ENCODE measurements at regions not wholly inside any gene's neighbourhood (a gene's known extent, or its start where the extent isn't known, plus 50 kb on each side); places are given as distances from the start of the nearest gene placed in this dataset.

DNA sequence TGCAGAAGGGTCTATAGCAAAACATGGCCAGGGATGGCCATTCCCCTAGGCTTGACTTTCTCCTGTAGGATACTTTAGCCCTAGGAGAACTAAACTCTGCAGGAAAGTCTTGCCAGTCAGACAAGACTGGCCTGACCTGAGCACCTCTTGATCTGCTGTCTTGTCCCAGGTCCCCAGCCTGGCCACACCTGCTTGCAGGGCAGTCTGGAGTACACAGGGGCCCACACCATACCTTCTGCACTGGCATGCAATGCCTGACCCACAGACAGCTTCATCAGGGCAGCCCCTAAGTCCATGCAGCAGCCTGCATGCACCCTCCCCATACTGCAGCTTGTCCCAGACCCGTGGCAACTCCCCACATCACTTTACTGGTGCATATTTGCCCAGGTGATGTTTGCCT lies 204.6 kb downstream of the LRRC3B start:
- Histone ChIP-seq H3K36me3 (replicated peaks in 1 of 2; ENCODE audit: control insufficient read depth in 1 of 2, insufficient read depth in 2 of 2, low read length in 1 of 2) (no peaks in the 10 kb centered on the region), H3K4me3 (ENCODE audit: low read depth in 2 of 2, low read length in 1 of 2) (no peak overlapping the region), H3K9me3 (0 out of 2 replicates have a peak, but pooled peaks cover 7% of the 10 kb centered on the region), H3F3A (replicated peaks; ENCODE audit: insufficient read depth) (no peaks in the 10 kb centered on the region), H3K9ac (no peak overlapping the region), H3K79me2 (ENCODE audit: insufficient read depth) (no peaks in the 10 kb centered on the region), H3K27ac (ENCODE audit: low read depth in 2 of 2, low read length in 1 of 2) (no peak overlapping the region), H3K4me2 (no peak overlapping the region), H3K27me3 (ENCODE audit: insufficient read depth) (no peaks in the 10 kb centered on the region), H4K20me1 (ENCODE audit: insufficient read depth) (no peaks in the 10 kb centered on the region), H2AFZ (ENCODE audit: low read depth) (no peak overlapping the region), H3K9me2 (no peaks in the 10 kb centered on the region), H3K4me1 (ENCODE audit: control insufficient read depth in 1 of 2, insufficient read depth in 2 of 2, low read depth in 1 of 2, low read length in 1 of 2) (no peaks in the 10 kb centered on the region)
- no peak for DNase-seq
- TF ChIP-seq SMC3 (IDR thresholded peaks at IDR 0.05; ENCODE audit: low read depth, low read length) (no peak), TCF12 (IDR thresholded peaks at IDR 0.05) (no peak), FOSL2 (IDR thresholded peaks at IDR 0.05; ENCODE audit: borderline replicate concordance, low read depth) (no peak), YY1 (IDR thresholded peaks at IDR 0.05; ENCODE audit: low read depth) (no peak)
- CTCF ChIA-PET = no interaction called here
- POLR2A ChIA-PET = no interaction called here
- 0% methylated on average over 1 of the region's 1 CpG for WGBS (ENCODE audit: low lambda C conversion rate)

DNA sequence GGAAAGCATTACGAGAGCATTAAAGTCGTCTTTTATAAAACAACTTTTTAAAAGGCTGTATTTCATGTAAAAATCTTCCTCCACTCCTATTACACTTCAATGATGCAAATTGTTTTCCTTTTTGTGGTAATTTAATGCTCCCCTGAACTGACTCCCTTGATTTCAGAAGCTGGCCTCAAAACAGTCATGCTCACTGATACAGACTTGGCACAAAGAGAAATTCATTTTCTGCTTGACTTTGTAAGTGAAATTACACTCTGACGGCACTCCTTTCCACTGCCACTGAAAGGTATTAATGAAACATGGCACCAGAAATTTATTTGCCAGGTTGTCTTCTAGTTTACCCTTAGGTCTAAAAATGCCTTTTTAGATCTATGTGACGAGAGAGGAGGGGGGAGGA lies 215.5 kb downstream of the LRRC3B start:
- no peaks in the 10 kb centered on the region for H3K27me3 ChIP-seq (ENCODE audit: insufficient read depth)
- WGBS (ENCODE audit: low lambda C conversion rate) = 30% methylated on average over 4 of the region's 4 CpGs
- H3K79me2 ChIP-seq (ENCODE audit: insufficient read depth) = no peaks in the 10 kb centered on the region
- ChIA-PET POLR2A (no interaction called here), CTCF (no interaction called here)
- H3K36me3 ChIP-seq (replicated peaks in 1 of 2; ENCODE audit: control insufficient read depth in 1 of 2, insufficient read depth in 2 of 2, low read length in 1 of 2) = no peaks in the 10 kb centered on the region
- H3K27ac ChIP-seq (ENCODE audit: low read depth in 2 of 2, low read length in 1 of 2) = no peak overlapping the region
- H2AFZ ChIP-seq (ENCODE audit: low read depth) = no peak overlapping the region
- H3K9me2 ChIP-seq = no peaks in the 10 kb centered on the region
- H3K4me3 ChIP-seq (ENCODE audit: low read depth in 2 of 2, low read length in 1 of 2) = no peak overlapping the region
- H4K20me1 ChIP-seq (ENCODE audit: insufficient read depth) = no peaks in the 10 kb centered on the region
- no peak overlapping the region for H3K4me2 ChIP-seq
- DNase-seq = no peak
- no peak overlapping the region for H3K9ac ChIP-seq
- H3K9me3 ChIP-seq = no peaks in the 10 kb centered on the region
- H3K4me1 ChIP-seq (ENCODE audit: control insufficient read depth in 1 of 2, insufficient read depth in 2 of 2, low read depth in 1 of 2, low read length in 1 of 2) = no peaks in the 10 kb centered on the region
- no peaks in the 10 kb centered on the region for H3F3A ChIP-seq (replicated peaks; ENCODE audit: insufficient read depth)
- TF ChIP-seq CHD2 (IDR thresholded peaks at IDR 0.05; ENCODE audit: low read length, partially characterized antibody) = no peak
- no peak for TF ChIP-seq FOXJ3 (CRISPR knock-in tag; IDR thresholded peaks at IDR 0.05)
- no peak for TF ChIP-seq USF1 (IDR thresholded peaks at IDR 0.05; ENCODE audit: borderline replicate concordance, low read depth)
- TF ChIP-seq IRF3 (IDR thresholded peaks at IDR 0.05; ENCODE audit: low read depth, low read length) = no peak
- TF ChIP-seq JUND (IDR thresholded peaks at IDR 0.05) = no peak
- TF ChIP-seq PBX3 (IDR thresholded peaks at IDR 0.05) = no peak
- no peak for TF ChIP-seq ELF1 (IDR thresholded peaks at IDR 0.05)
- no peak for TF ChIP-seq USF2 (IDR thresholded peaks at IDR 0.05; ENCODE audit: borderline replicate concordance, low read depth, low read length)
- no peak for TF ChIP-seq MXI1 (IDR thresholded peaks at IDR 0.05; ENCODE audit: low read depth, low read length)
- TF ChIP-seq RCOR1 (IDR thresholded peaks at IDR 0.05; ENCODE audit: low read length) = no peak
- TF ChIP-seq NRF1 (IDR thresholded peaks at IDR 0.05; ENCODE audit: low read depth, low read length) = no peak
- no peak for TF ChIP-seq GATA2 (CRISPR knock-in tag; IDR thresholded peaks at IDR 0.05)
- TF ChIP-seq CTCF (IDR thresholded peaks at IDR 0.05) = no peak
- TF ChIP-seq TAF1 (IDR thresholded peaks at IDR 0.05; ENCODE audit: borderline replicate concordance, low read depth, low read length) = no peak
- TF ChIP-seq, protein P1, sequence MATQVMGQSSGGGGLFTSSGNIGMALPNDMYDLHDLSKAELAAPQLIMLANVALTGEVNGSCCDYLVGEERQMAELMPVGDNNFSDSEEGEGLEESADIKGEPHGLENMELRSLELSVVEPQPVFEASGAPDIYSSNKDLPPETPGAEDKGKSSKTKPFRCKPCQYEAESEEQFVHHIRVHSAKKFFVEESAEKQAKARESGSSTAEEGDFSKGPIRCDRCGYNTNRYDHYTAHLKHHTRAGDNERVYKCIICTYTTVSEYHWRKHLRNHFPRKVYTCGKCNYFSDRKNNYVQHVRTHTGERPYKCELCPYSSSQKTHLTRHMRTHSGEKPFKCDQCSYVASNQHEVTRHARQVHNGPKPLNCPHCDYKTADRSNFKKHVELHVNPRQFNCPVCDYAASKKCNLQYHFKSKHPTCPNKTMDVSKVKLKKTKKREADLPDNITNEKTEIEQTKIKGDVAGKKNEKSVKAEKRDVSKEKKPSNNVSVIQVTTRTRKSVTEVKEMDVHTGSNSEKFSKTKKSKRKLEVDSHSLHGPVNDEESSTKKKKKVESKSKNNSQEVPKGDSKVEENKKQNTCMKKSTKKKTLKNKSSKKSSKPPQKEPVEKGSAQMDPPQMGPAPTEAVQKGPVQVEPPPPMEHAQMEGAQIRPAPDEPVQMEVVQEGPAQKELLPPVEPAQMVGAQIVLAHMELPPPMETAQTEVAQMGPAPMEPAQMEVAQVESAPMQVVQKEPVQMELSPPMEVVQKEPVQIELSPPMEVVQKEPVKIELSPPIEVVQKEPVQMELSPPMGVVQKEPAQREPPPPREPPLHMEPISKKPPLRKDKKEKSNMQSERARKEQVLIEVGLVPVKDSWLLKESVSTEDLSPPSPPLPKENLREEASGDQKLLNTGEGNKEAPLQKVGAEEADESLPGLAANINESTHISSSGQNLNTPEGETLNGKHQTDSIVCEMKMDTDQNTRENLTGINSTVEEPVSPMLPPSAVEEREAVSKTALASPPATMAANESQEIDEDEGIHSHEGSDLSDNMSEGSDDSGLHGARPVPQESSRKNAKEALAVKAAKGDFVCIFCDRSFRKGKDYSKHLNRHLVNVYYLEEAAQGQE (IDR thresholded peaks at IDR 0.05; ENCODE audit: low read depth, low read length) = no peak
- TF ChIP-seq EZH2phosphoT487 (IDR thresholded peaks at IDR 0.05; ENCODE audit: borderline replicate concordance, low read depth) = no peak
- TF ChIP-seq POLR2AphosphoS5 (IDR thresholded peaks at IDR 0.05; ENCODE audit: low read depth, low read length) = no peak

All from SK-N-SH (cell line).